ENCODE measurements at regions not wholly inside any gene's neighbourhood (a gene's known extent, or its start where the extent isn't known, plus 50 kb on each side); places are given as distances from the start of the nearest gene placed in this dataset.

DNA sequence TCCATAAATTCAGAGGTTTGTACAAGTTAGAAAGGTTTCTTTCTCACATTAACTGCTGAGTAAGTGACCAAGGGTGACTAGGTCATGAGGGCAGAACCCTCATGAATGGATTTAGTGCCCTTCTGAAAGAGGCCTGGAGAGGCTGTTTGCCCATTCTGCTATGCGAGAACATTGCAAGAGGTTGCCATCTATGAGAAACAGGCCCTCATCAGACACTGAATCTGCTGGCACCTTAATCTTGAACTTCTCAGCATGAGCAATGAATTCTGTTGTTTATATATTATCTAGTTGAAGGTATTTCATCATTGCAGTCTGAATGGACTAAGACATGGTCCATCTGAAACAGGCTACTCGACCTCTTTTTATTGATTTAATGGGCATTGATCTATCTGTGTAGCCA, 96.2 kb upstream of the GPRIN3 start:
- TF ChIP-seq CTCF (IDR thresholded peaks at IDR 0.05; ENCODE audit: low read length) = no peak
- no peak for TF ChIP-seq EZH2 (optimal IDR thresholded peaks at IDR 0.05; ENCODE audit: low read depth, low read length)
- TF ChIP-seq EZH2phosphoT487 (IDR thresholded peaks at IDR 0.05; ENCODE audit: low read length) = no peak

Measured in MM.1S (cell line).